Right atrium auricular region (tissue), 2 donors: ENCODE measurements at regions not wholly inside any gene's neighbourhood (a gene's known extent, or its start where the extent isn't known, plus 50 kb on each side); places are given as distances from the start of the nearest gene placed in this dataset.

Experiments used
- DNase-seq: peaks from one replicate; pipeline ENCODE4 v3.0.0-alpha.2; 2019; ENCODE audit warnings: low spot score
- H3K27ac ChIP-seq, 2 donors: fragments of 200-600 bp; sonication (generic); 1 replicate in 1 of 2; 2 replicates in 1 of 2; pipeline ENCODE4 v1.5.1; 2016 to 2019
- H3K27me3 ChIP-seq, 2 donors: fragments of 200-600 bp; sonication (generic); one replicate each; pipeline versions ENCODE4 v1.5.1 to v1.6.0; 2017 to 2019
- H3K36me3 ChIP-seq: fragments of 200-600 bp; sonication (generic); one replicate; pipeline ENCODE4 v1.5.1; 2016
- H3K4me1 ChIP-seq, 2 donors: fragments of 200-600 bp; sonication (generic); one replicate each; pipeline versions ENCODE4 v1.5.1 to v1.6.0; 2017 to 2019
- H3K4me3 ChIP-seq, 2 donors: fragments of 200-600 bp; sonication (generic); 1 replicate in 1 of 2; 2 replicates in 1 of 2; pipeline ENCODE4 v1.5.1; 2017 to 2019; ENCODE audit warnings: mild to moderate bottlenecking in 1 of 2, moderate library complexity in 1 of 2
- H3K9me3 ChIP-seq, 2 donors: fragments of 200-600 bp; sonication (generic); one replicate each; pipeline ENCODE4 v1.5.1; 2019
- TF ChIP-seq, protein P1 (sequence below), 2 donors: fragments of 200-600 bp; sonication (generic); IDR thresholded peaks; one replicate each; pipeline ENCODE4 v1.5.1; 2019; ENCODE audit warnings: antibody characterized with exemption in 2 of 2

DNA sequence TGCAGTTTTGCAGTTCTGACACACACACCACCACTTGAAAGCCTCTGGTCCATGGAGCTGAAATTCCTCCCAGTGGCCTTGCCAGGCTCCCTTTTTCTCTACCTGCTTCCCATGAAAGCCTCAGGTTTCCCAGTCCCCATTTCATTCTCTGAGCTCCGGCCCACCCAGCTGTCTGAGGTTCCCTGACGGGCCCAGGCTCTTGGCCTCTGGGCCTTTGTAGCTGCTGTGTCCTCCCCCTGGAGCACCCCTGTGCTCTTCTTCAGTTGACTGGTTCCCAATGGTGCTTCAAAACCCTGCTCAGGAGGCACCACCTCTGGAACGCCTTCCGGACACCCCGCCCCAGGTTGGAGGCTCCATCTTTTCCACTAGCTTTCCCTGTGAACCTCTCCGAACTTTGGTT, 155.9 kb upstream of the SHB start:
- no peak for DNase-seq
- H3K36me3 ChIP-seq: no peaks in the 10 kb centered on the region
- H3K4me3 ChIP-seq: no peak overlapping the region
- H3K4me1 ChIP-seq: peaks cover 0 to 15% of the 10 kb centered on the region in 2 donors
- no peaks in the 10 kb centered on the region for H3K27me3 ChIP-seq
- TF ChIP-seq, protein P1, sequence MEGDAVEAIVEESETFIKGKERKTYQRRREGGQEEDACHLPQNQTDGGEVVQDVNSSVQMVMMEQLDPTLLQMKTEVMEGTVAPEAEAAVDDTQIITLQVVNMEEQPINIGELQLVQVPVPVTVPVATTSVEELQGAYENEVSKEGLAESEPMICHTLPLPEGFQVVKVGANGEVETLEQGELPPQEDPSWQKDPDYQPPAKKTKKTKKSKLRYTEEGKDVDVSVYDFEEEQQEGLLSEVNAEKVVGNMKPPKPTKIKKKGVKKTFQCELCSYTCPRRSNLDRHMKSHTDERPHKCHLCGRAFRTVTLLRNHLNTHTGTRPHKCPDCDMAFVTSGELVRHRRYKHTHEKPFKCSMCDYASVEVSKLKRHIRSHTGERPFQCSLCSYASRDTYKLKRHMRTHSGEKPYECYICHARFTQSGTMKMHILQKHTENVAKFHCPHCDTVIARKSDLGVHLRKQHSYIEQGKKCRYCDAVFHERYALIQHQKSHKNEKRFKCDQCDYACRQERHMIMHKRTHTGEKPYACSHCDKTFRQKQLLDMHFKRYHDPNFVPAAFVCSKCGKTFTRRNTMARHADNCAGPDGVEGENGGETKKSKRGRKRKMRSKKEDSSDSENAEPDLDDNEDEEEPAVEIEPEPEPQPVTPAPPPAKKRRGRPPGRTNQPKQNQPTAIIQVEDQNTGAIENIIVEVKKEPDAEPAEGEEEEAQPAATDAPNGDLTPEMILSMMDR (IDR thresholded peaks at IDR 0.05): no peak
- no peak overlapping the region for H3K27ac ChIP-seq
- no peaks in the 10 kb centered on the region for H3K9me3 ChIP-seq

DNA sequence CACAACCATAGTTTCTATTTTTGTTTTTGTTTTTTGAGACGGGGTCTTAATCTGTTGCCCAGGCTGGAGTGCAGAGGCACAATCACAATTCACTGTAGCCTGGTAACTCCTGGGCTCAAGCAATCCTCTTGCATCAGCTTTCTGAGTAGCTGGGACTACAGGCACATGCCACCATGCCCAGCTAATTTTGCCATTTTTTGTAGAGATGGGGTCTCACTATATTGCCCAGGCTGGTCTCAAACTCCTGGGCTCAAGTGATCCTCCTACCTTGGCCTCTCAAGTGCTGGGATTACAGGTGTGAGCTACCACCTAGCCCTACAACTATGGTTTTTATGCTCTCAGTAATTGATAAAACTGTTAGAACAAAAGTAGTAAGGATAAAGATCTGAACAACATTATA, 147.5 kb upstream of the SHB start:
- no peaks in the 10 kb centered on the region for H3K27me3 ChIP-seq
- H3K27ac ChIP-seq: no peak overlapping the region
- no peaks in the 10 kb centered on the region for H3K36me3 ChIP-seq
- no peak overlapping the region for H3K4me3 ChIP-seq
- no peaks in the 10 kb centered on the region for H3K9me3 ChIP-seq
- H3K4me1 ChIP-seq: no peaks in the 10 kb centered on the region
- no peak for DNase-seq
- TF ChIP-seq, protein P1 (IDR thresholded peaks at IDR 0.05): no peak

- H3K36me3 ChIP-seq: no peaks in the 10 kb centered on the region
- H3K4me1 ChIP-seq: no peaks in the 10 kb centered on the region
- no peaks in the 10 kb centered on the region for H3K27me3 ChIP-seq
- H3K9me3 ChIP-seq: no peaks in the 10 kb centered on the region
- no peak overlapping the region for H3K4me3 ChIP-seq
- no peak for DNase-seq
- TF ChIP-seq, protein P1 (IDR thresholded peaks at IDR 0.05): no peak
- H3K27ac ChIP-seq: no peak overlapping the region
Observed at GRCh38 chr9:38215465-38215864, 146.4 kb upstream of the SHB start.

- H3K27ac ChIP-seq: no peak overlapping the region
- no peaks in the 10 kb centered on the region for H3K4me1 ChIP-seq
- DNase-seq: no peak
- no peaks in the 10 kb centered on the region for H3K9me3 ChIP-seq
- H3K27me3 ChIP-seq: no peaks in the 10 kb centered on the region
- TF ChIP-seq, protein P1 (IDR thresholded peaks at IDR 0.05): no peak
- H3K36me3 ChIP-seq: no peaks in the 10 kb centered on the region
- H3K4me3 ChIP-seq: no peak overlapping the region
Observed at GRCh38 chr9:38214432-38214831, 145.4 kb upstream of the SHB start.

- Histone ChIP-seq H3K9me3 (no peaks in the 10 kb centered on the region), H3K27me3 (no peaks in the 10 kb centered on the region), H3K27ac (no peak overlapping the region), H3K4me3 (no peak overlapping the region), H3K36me3 (no peaks in the 10 kb centered on the region), H3K4me1 (no peaks in the 10 kb centered on the region)
- TF ChIP-seq, protein P1 (IDR thresholded peaks at IDR 0.05): no peak
- DNase-seq: no peak
Observed at GRCh38 chr9:38213631-38214299, 144.7 kb upstream of the SHB start.

GRCh38 chr9:38212016-38212415, 143.0 kb upstream of the SHB start:
- H3K27me3 ChIP-seq: no peaks in the 10 kb centered on the region
- H3K9me3 ChIP-seq: no peaks in the 10 kb centered on the region
- DNase-seq: no peak
- H3K36me3 ChIP-seq: no peaks in the 10 kb centered on the region
- no peak overlapping the region for H3K27ac ChIP-seq
- no peaks in the 10 kb centered on the region for H3K4me1 ChIP-seq
- H3K4me3 ChIP-seq: no peak overlapping the region
- TF ChIP-seq, protein P1 (IDR thresholded peaks at IDR 0.05): no peak
